K562 (cell line): ENCODE measurements at regions not wholly inside any gene's neighbourhood (a gene's known extent, or its start where the extent isn't known, plus 50 kb on each side); places are given as distances from the start of the nearest gene placed in this dataset.

ENCODE experiments used
- CBX5 ChIP-seq: IDR thresholded peaks from 2 replicates; pipeline ENCODE4 v1.6.1; 2014; ENCODE audit warnings: low read depth, borderline replicate concordance
- CBX8 ChIP-seq: fragments of 200-600 bp; sonication (generic); IDR thresholded peaks from 2 replicates; pipeline ENCODE4 v1.6.1; 2012; ENCODE audit warnings: borderline replicate concordance, mixed run types, low read depth, mild to moderate bottlenecking, moderate library complexity, mixed read lengths, low read length, control low read depth, inconsistent platforms; ENCODE audit not compliant: poor library complexity, severe bottlenecking; ENCODE audit errors: extremely low read depth
- CXXC5 ChIP-seq: fragments of 250-450 bp; sonication (Bioruptor Pico); IDR thresholded peaks from 2 replicates; pipeline ENCODE4 v1.8.0; 2022; ENCODE audit warnings: inconsistent platforms, mild to moderate bottlenecking, moderate library complexity
- DPF2 ChIP-seq: fragments of 450-650 bp; IDR thresholded peaks from 2 replicates; pipeline ENCODE4 v1.6.1; 2016
- ELF1 ChIP-seq: fragments of 200-800 bp; sonication (Bioruptor generic); IDR thresholded peaks from 2 replicates; pipeline ENCODE4 v1.6.1; 2016; ENCODE audit warnings: missing genetic modification characterization, missing compliant biosample characterization
- ERF ChIP-seq: fragments of 450-650 bp; formaldehyde crosslinking; IDR thresholded peaks from 2 replicates; pipeline ENCODE4 v1.4.0; 2020; ENCODE audit warnings: mild to moderate bottlenecking, mixed read lengths
- ESRRB ChIP-seq: fragments of 250-450 bp; sonication (Bioruptor Pico); IDR thresholded peaks from 2 replicates; pipeline ENCODE4 v1.5.0; 2020; ENCODE audit warnings: mild to moderate bottlenecking, moderate library complexity, borderline replicate concordance
- GATAD2A ChIP-seq: fragments of 450-650 bp; IDR thresholded peaks from 2 replicates; pipeline ENCODE4 v1.6.1; 2017
- HOXB6 ChIP-seq: fragments of 250-450 bp; sonication (Bioruptor Pico); IDR thresholded peaks from 2 replicates; pipeline ENCODE4 v1.5.1; 2022; ENCODE audit warnings: mild to moderate bottlenecking, borderline replicate concordance
- KDM1A ChIP-seq, 2 experiments: fragments of 450-650 bp; IDR thresholded peaks; 2 replicates each; pipeline ENCODE4 v1.6.1; 2016; ENCODE audit warnings: mild to moderate bottlenecking in 2 of 2
- MTA1 ChIP-seq: fragments of 450-650 bp; IDR thresholded peaks from 2 replicates; pipeline ENCODE4 v1.6.1; 2017; ENCODE audit warnings: borderline replicate concordance
- NFIX ChIP-seq: fragments of 250-450 bp; sonication (Bioruptor Pico); IDR thresholded peaks from 2 replicates; pipeline ENCODE4 v1.4.0; 2020; ENCODE audit warnings: low read depth, mild to moderate bottlenecking, moderate library complexity
- NFRKB ChIP-seq: fragments of 450-650 bp; IDR thresholded peaks from 2 replicates; pipeline ENCODE4 v1.6.1; 2016; ENCODE audit warnings: low read depth
- NR2F6 ChIP-seq: fragments of 450-650 bp; formaldehyde crosslinking; IDR thresholded peaks from 2 replicates; pipeline ENCODE4 v1.4.0; 2020; ENCODE audit warnings: mild to moderate bottlenecking
- RCOR1 ChIP-seq, 2 experiments: IDR thresholded peaks; 2 replicates each; pipeline ENCODE4 v1.6.1; 2012; ENCODE audit warnings: low read depth in 2 of 2, low read length in 2 of 2, borderline replicate concordance in 1 of 2, improper control_type of control experiment in 1 of 2
- SMARCC2 ChIP-seq: fragments of 450-650 bp; IDR thresholded peaks from 2 replicates; pipeline ENCODE4 v1.6.1; 2017; ENCODE audit warnings: antibody characterized with exemption, moderate library complexity, mild to moderate bottlenecking, low read depth
- TRIM28 ChIP-seq: fragments of 450-650 bp; IDR thresholded peaks from 2 replicates; pipeline ENCODE4 v1.6.1; 2017
- ZBTB8A ChIP-seq: fragments of 450-650 bp; IDR thresholded peaks from 2 replicates; pipeline ENCODE4 v1.6.1; 2018; ENCODE audit warnings: mild to moderate bottlenecking, moderate library complexity; ENCODE audit not compliant: partially characterized antibody
- ZNF175 ChIP-seq: fragments of 200-800 bp; sonication (Bioruptor generic); IDR thresholded peaks from 2 replicates; pipeline ENCODE4 v1.6.1; 2016; ENCODE audit warnings: low read depth, mild to moderate bottlenecking, missing genetic modification characterization, missing compliant biosample characterization
- ZNF212 ChIP-seq: fragments of 450-650 bp; formaldehyde crosslinking; IDR thresholded peaks from 2 replicates; pipeline ENCODE4 v1.4.0; 2020; ENCODE audit warnings: mild to moderate bottlenecking
- ZNF436 ChIP-seq: fragments of 250-450, 450-650 bp; sonication (Bioruptor Pico); formaldehyde crosslinking; IDR thresholded peaks from 2 replicates; pipeline ENCODE4 v1.7.0; 2020; ENCODE audit warnings: mild to moderate bottlenecking
- ZNF780A ChIP-seq: fragments of 250-450 bp; sonication (Bioruptor Pico); IDR thresholded peaks from 2 replicates; pipeline ENCODE4 v1.5.0; 2021; ENCODE audit warnings: mild to moderate bottlenecking
- TF ChIP-seq, protein P1 (sequence below): fragments of 200-800 bp; sonication (Bioruptor generic); IDR thresholded peaks from 2 replicates; pipeline ENCODE4 v1.6.1; 2016; ENCODE audit warnings: missing genetic modification characterization, missing compliant biosample characterization
- TF ChIP-seq, protein P2 (sequence below): sonication (generic); formaldehyde crosslinking; IDR thresholded peaks from 2 replicates; pipeline ENCODE4 v1.8.0; 2022; ENCODE audit warnings: mild to moderate bottlenecking, missing genetic modification reagents
- TF ChIP-seq, protein P3 (sequence below): conservative IDR thresholded peaks from 2 replicates; pipeline ENCODE4 v1.6.1; 2011; ENCODE audit warnings: low read depth, mild to moderate bottlenecking, low read length; ENCODE audit not compliant: control insufficient read depth

DNA sequence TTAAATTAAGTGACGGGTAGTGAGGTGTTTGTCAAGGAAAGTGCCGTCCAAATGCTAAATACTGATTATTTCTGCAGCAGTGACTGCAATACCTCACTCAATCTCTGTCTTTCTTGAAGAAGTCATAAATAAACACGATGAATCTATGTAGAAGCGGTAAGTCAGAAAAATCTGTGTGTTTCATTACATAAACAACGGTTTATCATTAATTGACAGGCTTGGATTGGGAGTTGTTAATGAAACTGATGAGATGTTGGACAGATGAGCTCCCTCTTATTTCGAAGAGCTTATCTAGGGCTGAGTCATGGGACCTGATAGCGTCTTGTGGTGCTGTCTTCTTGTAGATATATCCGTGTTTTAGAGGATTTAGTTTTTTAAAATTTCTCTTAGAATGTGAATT, 92.2 kb upstream of the SAMD11 start (continued):
- no peak for TF ChIP-seq ZNF436 (CRISPR knock-in tag)
- TF ChIP-seq ZNF175 (CRISPR knock-in tag) = no peak
- no peak for TF ChIP-seq NFIX (CRISPR knock-in tag)
- TF ChIP-seq, protein P1, sequence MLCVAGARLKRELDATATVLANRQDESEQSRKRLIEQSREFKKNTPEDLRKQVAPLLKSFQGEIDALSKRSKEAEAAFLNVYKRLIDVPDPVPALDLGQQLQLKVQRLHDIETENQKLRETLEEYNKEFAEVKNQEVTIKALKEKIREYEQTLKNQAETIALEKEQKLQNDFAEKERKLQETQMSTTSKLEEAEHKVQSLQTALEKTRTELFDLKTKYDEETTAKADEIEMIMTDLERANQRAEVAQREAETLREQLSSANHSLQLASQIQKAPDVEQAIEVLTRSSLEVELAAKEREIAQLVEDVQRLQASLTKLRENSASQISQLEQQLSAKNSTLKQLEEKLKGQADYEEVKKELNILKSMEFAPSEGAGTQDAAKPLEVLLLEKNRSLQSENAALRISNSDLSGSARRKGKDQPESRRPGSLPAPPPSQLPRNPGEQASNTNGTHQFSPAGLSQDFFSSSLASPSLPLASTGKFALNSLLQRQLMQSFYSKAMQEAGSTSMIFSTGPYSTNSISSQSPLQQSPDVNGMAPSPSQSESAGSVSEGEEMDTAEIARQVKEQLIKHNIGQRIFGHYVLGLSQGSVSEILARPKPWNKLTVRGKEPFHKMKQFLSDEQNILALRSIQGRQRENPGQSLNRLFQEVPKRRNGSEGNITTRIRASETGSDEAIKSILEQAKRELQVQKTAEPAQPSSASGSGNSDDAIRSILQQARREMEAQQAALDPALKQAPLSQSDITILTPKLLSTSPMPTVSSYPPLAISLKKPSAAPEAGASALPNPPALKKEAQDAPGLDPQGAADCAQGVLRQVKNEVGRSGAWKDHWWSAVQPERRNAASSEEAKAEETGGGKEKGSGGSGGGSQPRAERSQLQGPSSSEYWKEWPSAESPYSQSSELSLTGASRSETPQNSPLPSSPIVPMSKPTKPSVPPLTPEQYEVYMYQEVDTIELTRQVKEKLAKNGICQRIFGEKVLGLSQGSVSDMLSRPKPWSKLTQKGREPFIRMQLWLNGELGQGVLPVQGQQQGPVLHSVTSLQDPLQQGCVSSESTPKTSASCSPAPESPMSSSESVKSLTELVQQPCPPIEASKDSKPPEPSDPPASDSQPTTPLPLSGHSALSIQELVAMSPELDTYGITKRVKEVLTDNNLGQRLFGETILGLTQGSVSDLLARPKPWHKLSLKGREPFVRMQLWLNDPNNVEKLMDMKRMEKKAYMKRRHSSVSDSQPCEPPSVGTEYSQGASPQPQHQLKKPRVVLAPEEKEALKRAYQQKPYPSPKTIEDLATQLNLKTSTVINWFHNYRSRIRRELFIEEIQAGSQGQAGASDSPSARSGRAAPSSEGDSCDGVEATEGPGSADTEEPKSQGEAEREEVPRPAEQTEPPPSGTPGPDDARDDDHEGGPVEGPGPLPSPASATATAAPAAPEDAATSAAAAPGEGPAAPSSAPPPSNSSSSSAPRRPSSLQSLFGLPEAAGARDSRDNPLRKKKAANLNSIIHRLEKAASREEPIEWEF (CRISPR knock-in tag) = no peak
- no peak for TF ChIP-seq ZNF780A
- TF ChIP-seq GATAD2A = no peak
- peak in 1 of 2 experiments; percentile 82; a peak in 2 of 4 replicates for TF ChIP-seq RCOR1 (IDR thresholded peaks at IDR 0.05; ENCODE audit: borderline replicate concordance in 1 of 2, low read depth in 2 of 2, low read length in 2 of 2)
- TF ChIP-seq ZBTB8A = no peak
- TF ChIP-seq DPF2 = peak; percentile 76
- no peak for TF ChIP-seq ELF1 (tag)
- TF ChIP-seq NR2F6 = no peak
- TF ChIP-seq ESRRB (CRISPR knock-in tag) = no peak
- TF ChIP-seq, protein P2, sequence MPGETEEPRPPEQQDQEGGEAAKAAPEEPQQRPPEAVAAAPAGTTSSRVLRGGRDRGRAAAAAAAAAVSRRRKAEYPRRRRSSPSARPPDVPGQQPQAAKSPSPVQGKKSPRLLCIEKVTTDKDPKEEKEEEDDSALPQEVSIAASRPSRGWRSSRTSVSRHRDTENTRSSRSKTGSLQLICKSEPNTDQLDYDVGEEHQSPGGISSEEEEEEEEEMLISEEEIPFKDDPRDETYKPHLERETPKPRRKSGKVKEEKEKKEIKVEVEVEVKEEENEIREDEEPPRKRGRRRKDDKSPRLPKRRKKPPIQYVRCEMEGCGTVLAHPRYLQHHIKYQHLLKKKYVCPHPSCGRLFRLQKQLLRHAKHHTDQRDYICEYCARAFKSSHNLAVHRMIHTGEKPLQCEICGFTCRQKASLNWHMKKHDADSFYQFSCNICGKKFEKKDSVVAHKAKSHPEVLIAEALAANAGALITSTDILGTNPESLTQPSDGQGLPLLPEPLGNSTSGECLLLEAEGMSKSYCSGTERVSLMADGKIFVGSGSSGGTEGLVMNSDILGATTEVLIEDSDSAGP = no peak
- TF ChIP-seq ERF (CRISPR knock-in tag) = no peak
- no peak for TF ChIP-seq NFRKB
- TF ChIP-seq SMARCC2 = peak; percentile 50; the same call in 1 of the 2 replicates
- no peak for TF ChIP-seq MTA1
- no peak for TF ChIP-seq HOXB6
- TF ChIP-seq KDM1A (IDR thresholded peaks at IDR 0.05) = peak; percentile 83
- no peak for TF ChIP-seq ZNF212 (CRISPR knock-in tag)
- TF ChIP-seq CBX5 = no peak
- TF ChIP-seq, protein P3, sequence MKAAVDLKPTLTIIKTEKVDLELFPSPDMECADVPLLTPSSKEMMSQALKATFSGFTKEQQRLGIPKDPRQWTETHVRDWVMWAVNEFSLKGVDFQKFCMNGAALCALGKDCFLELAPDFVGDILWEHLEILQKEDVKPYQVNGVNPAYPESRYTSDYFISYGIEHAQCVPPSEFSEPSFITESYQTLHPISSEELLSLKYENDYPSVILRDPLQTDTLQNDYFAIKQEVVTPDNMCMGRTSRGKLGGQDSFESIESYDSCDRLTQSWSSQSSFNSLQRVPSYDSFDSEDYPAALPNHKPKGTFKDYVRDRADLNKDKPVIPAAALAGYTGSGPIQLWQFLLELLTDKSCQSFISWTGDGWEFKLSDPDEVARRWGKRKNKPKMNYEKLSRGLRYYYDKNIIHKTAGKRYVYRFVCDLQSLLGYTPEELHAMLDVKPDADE = no peak
- TF ChIP-seq CBX8 = no peak
- 0 out of 2 replicates have a peak, but pooled peaks have one; percentile 27 for TF ChIP-seq CXXC5 (CRISPR knock-in tag)
- no peak for TF ChIP-seq TRIM28
